Heart left ventricle (tissue), 13 donors: ENCODE measurements at regions not wholly inside any gene's neighbourhood (a gene's known extent, or its start where the extent isn't known, plus 50 kb on each side); places are given as distances from the start of the nearest gene placed in this dataset.

Experiments
- CTCF ChIP-seq, 12 donors: fragments of 200-600 bp; sonication (generic) in 4 of 12; IDR thresholded peaks; one replicate each; pipeline versions ENCODE4 v1.5.0 to v1.8.0; 2018 to 2022; ENCODE audit warnings: antibody characterized with exemption in 12 of 12, mild to moderate bottlenecking in 5 of 12
- POLR2A ChIP-seq, 2 donors: fragments of 450-650 bp; IDR thresholded peaks; one replicate each; pipeline ENCODE4 v1.6.1; 2017; ENCODE audit warnings: antibody characterized with exemption in 2 of 2, mild to moderate bottlenecking in 2 of 2, moderate library complexity in 2 of 2
- donor health status: ischemic (EF 13 %, LVEDD 7.1; RV severe dilation, severe dysfunction).
- donor health status: DM: no; HTN: yes; CAD: no.
- donor health status: DM: no; HTN: no; CAD: no.
- donor health status: ischemic (EF 25% LVEDD 6.9; RV normal size, moderate dysfunction).
- donor health status: ischemic (EF 25% LVEDD 5.7; RV mildly dilated, moderate dysfunction).
- donor health status: ischemic (EF 35%, LVEDD 5.7; RV mildly dilated, moderate dysfunction).
- donor health status: nonischemic (EF 11% LVEDD 7.7; RV severe dilation, severe dysfunction).
- donor health status: DM: yes; HTN: yes; CAD: no.
- donor health status: PGD.
- donor health status: ischemic (EF 29% LVEDD 5.4; RV normal size, mild dysfunction).
- donor health status: nonischemic (EF 23%, LVEDD 6.1; RV moderate dilation, normal function).

DNA sequence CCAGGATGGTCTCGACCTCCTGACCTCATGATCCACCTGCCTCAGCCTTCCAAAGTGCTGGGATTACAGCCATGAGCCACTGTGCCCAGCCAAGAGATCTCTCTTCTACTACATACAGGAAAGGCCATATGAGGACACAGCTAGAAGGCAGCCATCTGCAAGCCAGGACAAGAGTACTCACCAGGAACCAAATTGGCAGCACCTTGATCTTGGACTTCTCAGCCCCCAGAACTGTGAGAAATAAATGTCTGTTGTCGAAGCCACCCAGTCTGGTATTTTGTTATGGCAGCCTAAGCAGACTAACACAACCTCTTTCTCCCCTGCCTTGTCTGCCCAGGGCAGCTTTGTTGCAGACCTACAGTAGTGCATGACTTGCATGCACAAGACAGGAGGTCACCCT is 211.3 kb upstream of the HAAO start:
- TF ChIP-seq CTCF (IDR thresholded peaks at IDR 0.05) (no peak), POLR2A (IDR thresholded peaks at IDR 0.05) (no peak)
